22Rv1 (cell line): ENCODE measurements at regions not wholly inside any gene's neighbourhood (a gene's known extent, or its start where the extent isn't known, plus 50 kb on each side); places are given as distances from the start of the nearest gene placed in this dataset.
"Not testable (repeated sequence)": the region's sequence is repeated elsewhere in the genome, so short reads cannot be mapped to it uniquely, and the experiment has no call there.

Experiments used
- CTCF ChIP-seq: fragments of 450-650 bp; IDR thresholded peaks from 2 replicates; pipeline ENCODE4 v1.5.1; 2017; ENCODE audit warnings: mild to moderate bottlenecking
- ZFX ChIP-seq: fragments of 450-650 bp; IDR thresholded peaks from 2 replicates; pipeline ENCODE4 v1.6.1; 2017; ENCODE audit warnings: antibody characterized with exemption, borderline replicate concordance

DNA sequence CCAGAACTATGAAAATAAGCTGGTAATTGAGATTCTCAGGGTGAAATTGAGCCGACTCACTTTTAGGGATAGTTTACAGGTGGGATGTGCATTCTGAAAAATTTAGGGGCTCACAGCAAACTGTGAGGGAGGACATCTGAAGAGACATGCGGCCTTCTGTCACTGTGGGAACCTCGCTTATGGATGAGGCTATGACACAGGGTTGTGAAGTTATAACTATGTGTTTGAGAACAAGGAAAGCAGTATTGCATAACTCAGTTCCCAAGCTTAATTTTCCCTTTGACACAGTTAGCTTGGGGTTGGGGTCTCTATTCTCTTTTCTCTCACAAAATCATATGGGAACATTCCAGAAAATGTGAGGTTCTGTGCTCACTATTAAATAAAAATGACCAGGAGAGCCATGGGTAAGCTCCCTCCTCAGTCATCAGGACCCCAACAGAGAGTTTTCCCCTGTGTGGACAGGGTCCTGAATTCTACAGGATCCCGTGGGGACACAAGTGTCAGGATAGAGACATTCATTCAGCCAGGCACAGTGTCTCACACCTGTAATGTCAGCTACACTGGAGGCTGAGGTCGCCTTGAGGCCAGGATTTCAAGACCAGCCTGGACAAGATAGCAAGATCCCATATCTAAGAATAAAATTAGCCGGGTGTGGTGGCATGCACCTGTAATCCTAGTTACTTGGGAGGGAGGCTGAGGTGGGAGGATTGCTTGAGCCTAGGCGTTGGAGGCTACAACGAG, 1507.7 kb upstream of the TPTE start:
- TF ChIP-seq CTCF, ZFX: not testable (repeated sequence)
